Pancreas (tissue), 10 donors: ENCODE measurements at regions not wholly inside any gene's neighbourhood (a gene's known extent, or its start where the extent isn't known, plus 50 kb on each side); places are given as distances from the start of the nearest gene placed in this dataset.

ENCODE experiments used
- ATAC-seq, 4 donors: fragments of 200-7000 bp; cut with Tn5 transposase; one replicate each; pipeline versions ENCODE4 v1.8.0 to v1.9.1; 2020; ENCODE audit warnings: mild to moderate bottlenecking in 4 of 4, moderate library complexity in 4 of 4
- DNase-seq, 6 donors: peaks; one replicate each; pipeline ENCODE4 v3.0.0-alpha.2; 2020
- FAIRE-seq: peaks from 2 replicates; lab custom pipeline; 2012; peaks lifted over from hg19 to GRCh38; lab: Jason Lieb, UNC
- H3K27ac ChIP-seq, 4 donors: fragments of 200-600 bp; sonication (generic); 1 replicate in 3 of 4; 2 replicates in 1 of 4; pipeline versions ENCODE4 v1.5.0 to v1.8.0; 2020
- H3K27me3 ChIP-seq, 4 donors: fragments of 200-600 bp; one replicate each; pipeline ENCODE4 v1.8.0; 2021
- H3K36me3 ChIP-seq, 3 donors: fragments of 200-600 bp; sonication (generic) in 1 of 3; one replicate each; pipeline versions ENCODE4 v1.5.0 to v1.8.0; 2020 to 2021
- H3K4me1 ChIP-seq, 3 donors: fragments of 200-600 bp; one replicate each; pipeline ENCODE4 v1.8.0; 2021
- H3K4me3 ChIP-seq, 4 donors: fragments of 200-600 bp; sonication (generic) in 2 of 4; one replicate each; pipeline versions ENCODE4 v1.5.0 to v1.8.0; 2020 to 2021
- H3K9me3 ChIP-seq, 4 donors: fragments of 200-600 bp; one replicate each; pipeline ENCODE4 v1.8.0; 2021
- CTCF ChIP-seq, 4 donors: fragments of 200-600 bp; sonication (generic) in 3 of 4; IDR thresholded peaks; one replicate each; pipeline versions ENCODE4 v1.5.0 to v1.8.0; 2021; ENCODE audit warnings: antibody characterized with exemption in 4 of 4
- WGBS, 2 donors: extraction: QIAGEN DNeasy Blood & Tissue Kit; methylation state at CpG; one replicate each; pipeline ENCODE4 v1.1.7; 2013; 5-methylcytosine and 5-hydroxymethylcytosine counted together
- intact Hi-C, 3 donors: fragments of 100-400 bp; cut with DNase I; formaldehyde crosslinking; loops; one replicate each; pipeline versions ENCODE4 v1.11.1 to v1.14.2; 2022
- donor health status: healthy with polysubstance abuse.
- donor health status: DM: no; HTN: no; CAD: no; lungs with moderate emphysema.
- donor health status: DM: no; HTN: no; CAD: no.
- donor health status: control.
- donor health status: control.
- donor health status: Bipolar disorder and iron deficiency.
- donor health status: DM: yes; HTN: yes; CAD: no.
- donor health status: DM: no; HTN: no; CAD: no.
- donor health status: DM: no; HTN: no; CAD: no.
- donor health status: DM: yes; HTN: yes; CAD: no.

GRCh38 chr2:156731506-156731905 is 295.3 kb downstream of the GPD2 start:
- no peak for DNase-seq
- no peaks in the 10 kb centered on the region for H3K27me3 ChIP-seq
- intact Hi-C loops, result no loop called here
- H3K36me3 ChIP-seq, result no peaks in the 10 kb centered on the region
- H3K9me3 ChIP-seq, result no peaks in the 10 kb centered on the region
- no peak overlapping the region for H3K27ac ChIP-seq
- H3K4me1 ChIP-seq, result no peaks in the 10 kb centered on the region
- ATAC-seq, result no peak
- no peak overlapping the region for H3K4me3 ChIP-seq
- FAIRE-seq, result no peak
- no peak for TF ChIP-seq CTCF (IDR thresholded peaks at IDR 0.05)

- Histone ChIP-seq H3K36me3 (no peaks in the 10 kb centered on the region), H3K27me3 (no peaks in the 10 kb centered on the region), H3K4me3 (no peak overlapping the region), H3K27ac (no peak overlapping the region), H3K4me1 (no peaks in the 10 kb centered on the region), H3K9me3 (no peaks in the 10 kb centered on the region)
- DNase-seq (no peak), ATAC-seq (no peak), FAIRE-seq (no peak)
- no peak for TF ChIP-seq CTCF (IDR thresholded peaks at IDR 0.05)
- intact Hi-C loops, result no loop called here
- WGBS, 2 donors, result 49 to 62% methylated on average over 4 of the region's 4 CpGs
These were observed 300.8 kb downstream of the GPD2 start for GRCh38 chr2:156736950-156737349.

- no peak for DNase-seq
- intact Hi-C loops, result no loop called here
- no peak for ATAC-seq
- no peak for TF ChIP-seq CTCF (IDR thresholded peaks at IDR 0.05)
- H3K36me3 ChIP-seq, result no peaks in the 10 kb centered on the region
- no peak overlapping the region for H3K27ac ChIP-seq
- no peak for FAIRE-seq
- H3K4me3 ChIP-seq, result no peak overlapping the region
- no peaks in the 10 kb centered on the region for H3K9me3 ChIP-seq
- H3K27me3 ChIP-seq, result no peaks in the 10 kb centered on the region
- WGBS, 2 donors, result 41 to 57% methylated on average over 3 of the region's 3 CpGs
- H3K4me1 ChIP-seq, result no peaks in the 10 kb centered on the region
These were observed 303.1 kb downstream of the GPD2 start for GRCh38 chr2:156739301-156739700.

GRCh38 chr2:156745619-156746018 is 309.4 kb downstream of the GPD2 start:
- Histone ChIP-seq H3K4me3 (no peak overlapping the region), H3K9me3 (no peaks in the 10 kb centered on the region), H3K27ac (no peak overlapping the region), H3K36me3 (no peaks in the 10 kb centered on the region), H3K4me1 (no peaks in the 10 kb centered on the region), H3K27me3 (no peaks in the 10 kb centered on the region)
- intact Hi-C loops, result no loop called here
- no peak for DNase-seq
- FAIRE-seq, result no peak
- TF ChIP-seq CTCF (IDR thresholded peaks at IDR 0.05), result no peak
- no peak for ATAC-seq
- WGBS, 2 donors, result 56 to 68% methylated on average over 2 of the region's 2 CpGs

GRCh38 chr2:156748221-156748620 is 312.0 kb downstream of the GPD2 start:
- WGBS, 2 donors, result 36 to 39% methylated on average over 5 of the region's 5 CpGs
- no peak for TF ChIP-seq CTCF (IDR thresholded peaks at IDR 0.05)
- Histone ChIP-seq H3K4me3 (no peak overlapping the region), H3K4me1 (no peaks in the 10 kb centered on the region), H3K36me3 (no peaks in the 10 kb centered on the region), H3K27me3 (no peaks in the 10 kb centered on the region), H3K9me3 (no peaks in the 10 kb centered on the region), H3K27ac (no peak overlapping the region)
- DNase-seq (no peak), FAIRE-seq (no peak), ATAC-seq (no peak)
- intact Hi-C loops, result no loop called here
